DND-41 (cell line): ENCODE measurements at regions not wholly inside any gene's neighbourhood (a gene's known extent, or its start where the extent isn't known, plus 50 kb on each side); places are given as distances from the start of the nearest gene placed in this dataset.

Experiments used
- ATAC-seq: fragments of 200-7000 bp; cut with Tn5 transposase; 3 replicates; pipeline ENCODE4 v1.9.1; 2021; ENCODE audit warnings: low read depth; ENCODE audit not compliant: insufficient read depth
- DNase-seq: peaks from one replicate; pipeline ENCODE4 v3.0.0-alpha.2; 2020
- H2AFZ ChIP-seq: 2 replicates; pipeline ENCODE4 v1.6.0; 2012; ENCODE audit warnings: low read depth, low read length
- H3K27ac ChIP-seq: 2 replicates; pipeline ENCODE4 v1.5.1; 2012; ENCODE audit warnings: low read length, inconsistent platforms
- H3K27me3 ChIP-seq: fragments of 200-600 bp; sonication (generic); 2 replicates; pipeline ENCODE4 v1.6.0; 2012; ENCODE audit warnings: low read length, mild to moderate bottlenecking, inconsistent platforms; ENCODE audit not compliant: insufficient read depth, poor library complexity
- H3K36me3 ChIP-seq: 2 replicates; pipeline ENCODE4 v1.5.1; 2012; ENCODE audit warnings: low read length, inconsistent platforms; ENCODE audit not compliant: insufficient read depth
- H3K4me1 ChIP-seq: 2 replicates; pipeline ENCODE4 v1.5.1; 2012; ENCODE audit warnings: mild to moderate bottlenecking, low read length; ENCODE audit not compliant: insufficient read depth
- H3K4me2 ChIP-seq: 2 replicates; pipeline ENCODE4 v1.6.0; 2012; ENCODE audit warnings: mild to moderate bottlenecking, moderate library complexity, low read length, inconsistent platforms; ENCODE audit not compliant: insufficient read depth
- H3K4me3 ChIP-seq, 2 experiments: fragments of 200-600 bp in 1 of 2; shearing (Covaris generic) in 1 of 2; 2 replicates each; pipeline ENCODE4 v1.5.1; 2012 to 2016; ENCODE audit warnings: inconsistent platforms in 2 of 2, low read length in 2 of 2, mild to moderate bottlenecking in 2 of 2, low read depth in 1 of 2, moderate library complexity in 1 of 2
- H3K79me2 ChIP-seq: 2 replicates; pipeline ENCODE4 v1.6.0; 2012; ENCODE audit warnings: low read length, inconsistent platforms; ENCODE audit not compliant: insufficient read depth
- H3K9ac ChIP-seq: 2 replicates; pipeline ENCODE4 v1.6.0; 2012; ENCODE audit warnings: low read depth, mild to moderate bottlenecking, inconsistent platforms, low read length, moderate library complexity
- H3K9me3 ChIP-seq: 2 replicates; pipeline ENCODE4 v1.5.1; 2012; ENCODE audit warnings: low read length, moderate library complexity, mild to moderate bottlenecking, inconsistent platforms; ENCODE audit not compliant: insufficient read depth, severe bottlenecking
- H4K20me1 ChIP-seq: 2 replicates; pipeline ENCODE4 v1.6.0; 2012; ENCODE audit warnings: low read length; ENCODE audit not compliant: insufficient read depth
- EZH2 ChIP-seq: IDR thresholded peaks from 3 replicates; pipeline ENCODE4 v1.6.1; 2012; ENCODE audit warnings: borderline replicate concordance, low read depth, mild to moderate bottlenecking, moderate library complexity, low read length, inconsistent platforms; ENCODE audit not compliant: severe bottlenecking
- TF ChIP-seq, protein P1 (sequence below): IDR thresholded peaks from 2 replicates; pipeline ENCODE4 v1.5.1; 2012; ENCODE audit warnings: borderline replicate concordance, low read length, moderate library complexity, mild to moderate bottlenecking; ENCODE audit not compliant: poor library complexity, severe bottlenecking; ENCODE audit errors: extremely low read depth

DNA sequence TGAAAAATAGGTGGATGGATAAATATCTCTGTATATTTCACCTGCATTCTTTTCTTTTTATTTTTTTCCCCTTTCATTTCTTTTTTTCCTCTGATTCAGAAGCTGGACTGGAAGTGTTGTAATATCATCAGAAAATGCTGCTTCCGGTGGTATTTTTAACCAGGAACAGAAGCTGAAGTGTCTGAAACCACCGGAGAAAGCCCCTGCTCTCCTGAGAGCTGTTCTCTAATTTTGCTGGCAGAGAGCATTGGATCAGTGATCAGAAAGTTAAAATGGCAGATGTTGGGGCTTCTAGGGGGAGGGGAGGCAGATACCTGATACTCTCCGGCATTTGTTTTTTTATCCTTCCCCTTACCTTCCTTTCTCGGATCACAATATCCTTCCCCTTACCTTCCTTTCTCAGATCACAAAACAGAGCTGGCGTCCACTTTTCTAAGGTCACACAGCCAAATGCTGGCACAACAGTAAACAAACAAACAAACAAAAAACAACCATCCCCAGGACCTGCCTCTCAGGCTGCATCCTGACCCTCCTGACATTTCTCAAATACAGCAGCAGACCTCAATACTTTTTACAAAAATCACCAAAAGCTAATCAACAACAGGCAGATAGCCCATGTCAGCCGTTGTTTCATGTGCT lies 143.2 kb upstream of the ZNF217 start:
- peaks cover 9% of the 10 kb centered on the region for H3K4me1 ChIP-seq
- no peaks in the 10 kb centered on the region for H3K9me3 ChIP-seq
- TF ChIP-seq EZH2: no peak
- TF ChIP-seq, protein P1, sequence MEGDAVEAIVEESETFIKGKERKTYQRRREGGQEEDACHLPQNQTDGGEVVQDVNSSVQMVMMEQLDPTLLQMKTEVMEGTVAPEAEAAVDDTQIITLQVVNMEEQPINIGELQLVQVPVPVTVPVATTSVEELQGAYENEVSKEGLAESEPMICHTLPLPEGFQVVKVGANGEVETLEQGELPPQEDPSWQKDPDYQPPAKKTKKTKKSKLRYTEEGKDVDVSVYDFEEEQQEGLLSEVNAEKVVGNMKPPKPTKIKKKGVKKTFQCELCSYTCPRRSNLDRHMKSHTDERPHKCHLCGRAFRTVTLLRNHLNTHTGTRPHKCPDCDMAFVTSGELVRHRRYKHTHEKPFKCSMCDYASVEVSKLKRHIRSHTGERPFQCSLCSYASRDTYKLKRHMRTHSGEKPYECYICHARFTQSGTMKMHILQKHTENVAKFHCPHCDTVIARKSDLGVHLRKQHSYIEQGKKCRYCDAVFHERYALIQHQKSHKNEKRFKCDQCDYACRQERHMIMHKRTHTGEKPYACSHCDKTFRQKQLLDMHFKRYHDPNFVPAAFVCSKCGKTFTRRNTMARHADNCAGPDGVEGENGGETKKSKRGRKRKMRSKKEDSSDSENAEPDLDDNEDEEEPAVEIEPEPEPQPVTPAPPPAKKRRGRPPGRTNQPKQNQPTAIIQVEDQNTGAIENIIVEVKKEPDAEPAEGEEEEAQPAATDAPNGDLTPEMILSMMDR: no peak
- no peak overlapping the region for H3K4me2 ChIP-seq
- peak; percentile 45; the same call in 1 of the 3 replicates for ATAC-seq
- H3K36me3 ChIP-seq: no peaks in the 10 kb centered on the region
- H3K79me2 ChIP-seq: no peaks in the 10 kb centered on the region
- H3K4me3 ChIP-seq: no peak overlapping the region
- no peak overlapping the region for H3K9ac ChIP-seq
- no peak overlapping the region for H3K27ac ChIP-seq
- no peak overlapping the region for H2AFZ ChIP-seq
- no peaks in the 10 kb centered on the region for H4K20me1 ChIP-seq
- DNase-seq: no peak
- H3K27me3 ChIP-seq: no peaks in the 10 kb centered on the region

DNA sequence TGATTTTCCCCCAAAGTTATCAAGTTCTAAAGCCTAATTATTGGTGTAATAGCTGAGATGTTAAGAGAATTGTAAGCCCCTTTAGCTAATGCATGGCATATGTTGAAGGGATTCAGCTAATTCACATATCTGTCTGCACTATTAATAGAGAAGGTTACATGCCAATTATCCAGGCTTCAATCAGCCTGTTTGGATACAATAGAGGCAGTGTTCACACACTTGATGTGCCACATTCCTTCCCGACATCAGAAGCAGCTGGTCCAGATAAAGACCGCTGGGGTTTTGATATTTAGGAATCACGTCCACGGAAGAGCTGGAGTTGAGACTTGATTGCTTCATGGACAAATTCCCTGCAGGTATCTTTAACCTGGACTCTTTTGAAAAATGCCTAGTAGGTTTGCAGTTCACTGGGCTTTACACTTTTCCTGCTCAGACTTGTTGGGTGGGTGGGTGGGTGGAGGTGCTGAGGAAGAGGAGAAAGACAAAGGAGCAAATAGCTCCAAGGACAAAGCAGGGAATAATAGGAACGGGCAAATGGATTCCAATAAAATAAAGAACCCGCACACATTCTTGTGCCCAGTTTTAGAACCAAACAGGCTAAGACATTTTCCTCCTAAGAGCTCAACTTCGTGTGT lies 142.6 kb upstream of the ZNF217 start:
- Histone ChIP-seq H3K27ac (no peak overlapping the region), H3K9ac (no peak overlapping the region), H3K27me3 (no peaks in the 10 kb centered on the region), H4K20me1 (no peaks in the 10 kb centered on the region), H3K9me3 (no peaks in the 10 kb centered on the region), H3K4me3 (no peak overlapping the region), H3K79me2 (no peaks in the 10 kb centered on the region), H3K4me1 (peaks cover 9% of the 10 kb centered on the region), H3K36me3 (no peaks in the 10 kb centered on the region), H2AFZ (no peak overlapping the region), H3K4me2 (no peak overlapping the region)
- ATAC-seq (no peak), DNase-seq (no peak)
- TF ChIP-seq, protein P1: no peak
- TF ChIP-seq EZH2: no peak

- DNase-seq: no peak
- Histone ChIP-seq H3K9me3 (no peaks in the 10 kb centered on the region), H4K20me1 (no peaks in the 10 kb centered on the region), H3K36me3 (no peaks in the 10 kb centered on the region), H3K4me3 (no peak overlapping the region), H3K4me2 (no peak overlapping the region), H3K27me3 (no peaks in the 10 kb centered on the region), H3K79me2 (no peaks in the 10 kb centered on the region), H3K4me1 (peaks cover 9% of the 10 kb centered on the region), H3K27ac (no peak overlapping the region), H2AFZ (no peak overlapping the region), H3K9ac (no peak overlapping the region)
- TF ChIP-seq EZH2: no peak
- TF ChIP-seq, protein P1: no peak
- no peak for ATAC-seq
Measured at GRCh38 chr20:53735536-53736050, 142.0 kb upstream of the ZNF217 start.
